NB4 (cell line): ENCODE measurements at regions not wholly inside any gene's neighbourhood (a gene's known extent, or its start where the extent isn't known, plus 50 kb on each side); places are given as distances from the start of the nearest gene placed in this dataset.

Experiments
- POLR2A ChIP-seq: IDR thresholded peaks from 2 replicates; pipeline ENCODE4 v1.6.1; 2011; ENCODE audit warnings: mild to moderate bottlenecking; ENCODE audit not compliant: insufficient read length; ENCODE audit errors: extremely low read depth
- TF ChIP-seq, protein P1 (sequence below): IDR thresholded peaks from 2 replicates; pipeline ENCODE4 v1.6.1; 2011; ENCODE audit warnings: low read depth, low read length
- TF ChIP-seq, protein P2 (sequence below): IDR thresholded peaks from one replicate; pipeline ENCODE4 v1.5.1; 2012; ENCODE audit warnings: low read depth, low read length

DNA sequence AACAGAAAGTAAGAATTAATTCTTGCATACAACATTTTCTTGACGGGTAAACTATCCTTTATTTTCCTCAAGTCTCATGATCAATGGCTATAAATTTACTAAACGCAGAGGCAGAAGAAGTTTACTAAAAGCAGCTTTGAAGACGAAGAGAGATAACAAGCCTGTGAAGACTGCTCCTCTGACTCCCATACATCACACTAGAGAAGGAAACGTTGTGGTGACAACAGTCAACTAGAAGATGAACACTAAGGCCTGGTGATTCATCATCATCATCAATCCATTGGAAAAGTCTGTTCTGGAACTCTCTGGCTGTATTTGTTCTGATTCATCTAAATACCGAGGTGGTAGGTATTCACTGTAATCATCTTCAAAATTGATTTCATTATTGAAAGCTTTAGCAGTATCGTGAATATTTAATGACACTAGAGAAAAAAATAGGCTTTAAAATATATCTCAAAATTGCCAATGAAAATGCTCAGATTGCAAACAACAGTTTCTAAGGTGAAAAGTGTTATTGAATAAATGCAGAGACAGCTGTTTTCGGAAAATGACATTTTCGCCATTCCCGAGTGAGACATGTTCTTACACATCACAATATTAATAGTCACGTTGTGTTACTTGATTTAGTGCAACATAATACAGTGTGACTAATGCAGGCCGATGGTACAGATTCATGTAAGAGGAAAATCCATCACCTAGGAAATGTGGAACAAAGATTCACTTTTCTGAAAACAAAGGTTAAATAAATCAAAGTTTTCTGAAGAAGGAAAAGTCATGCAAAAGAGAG, 260.5 kb downstream of the C12orf50 start:
- TF ChIP-seq, protein P1, sequence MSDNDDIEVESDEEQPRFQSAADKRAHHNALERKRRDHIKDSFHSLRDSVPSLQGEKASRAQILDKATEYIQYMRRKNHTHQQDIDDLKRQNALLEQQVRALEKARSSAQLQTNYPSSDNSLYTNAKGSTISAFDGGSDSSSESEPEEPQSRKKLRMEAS: no peak
- TF ChIP-seq POLR2A: no peak
- TF ChIP-seq, protein P2, sequence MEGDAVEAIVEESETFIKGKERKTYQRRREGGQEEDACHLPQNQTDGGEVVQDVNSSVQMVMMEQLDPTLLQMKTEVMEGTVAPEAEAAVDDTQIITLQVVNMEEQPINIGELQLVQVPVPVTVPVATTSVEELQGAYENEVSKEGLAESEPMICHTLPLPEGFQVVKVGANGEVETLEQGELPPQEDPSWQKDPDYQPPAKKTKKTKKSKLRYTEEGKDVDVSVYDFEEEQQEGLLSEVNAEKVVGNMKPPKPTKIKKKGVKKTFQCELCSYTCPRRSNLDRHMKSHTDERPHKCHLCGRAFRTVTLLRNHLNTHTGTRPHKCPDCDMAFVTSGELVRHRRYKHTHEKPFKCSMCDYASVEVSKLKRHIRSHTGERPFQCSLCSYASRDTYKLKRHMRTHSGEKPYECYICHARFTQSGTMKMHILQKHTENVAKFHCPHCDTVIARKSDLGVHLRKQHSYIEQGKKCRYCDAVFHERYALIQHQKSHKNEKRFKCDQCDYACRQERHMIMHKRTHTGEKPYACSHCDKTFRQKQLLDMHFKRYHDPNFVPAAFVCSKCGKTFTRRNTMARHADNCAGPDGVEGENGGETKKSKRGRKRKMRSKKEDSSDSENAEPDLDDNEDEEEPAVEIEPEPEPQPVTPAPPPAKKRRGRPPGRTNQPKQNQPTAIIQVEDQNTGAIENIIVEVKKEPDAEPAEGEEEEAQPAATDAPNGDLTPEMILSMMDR: no peak
